HepG2 (cell line): ENCODE measurements at regions not wholly inside any gene's neighbourhood (a gene's known extent, or its start where the extent isn't known, plus 50 kb on each side); places are given as distances from the start of the nearest gene placed in this dataset.

Source experiments
- ATAC-seq: fragments of 200-7000 bp; cut with Tn5 transposase; 3 replicates; pipeline ENCODE4 v1.9.1; 2020; ENCODE audit warnings: mild to moderate bottlenecking, moderate library complexity
- BruUV-seq: library from RNA; stranded (reverse); fragments of 400-500 nt; replicated peaks from 2 replicates; lab custom pipeline; 2021; lab: Mats Ljungman, UMichigan
- CTCF ChIA-PET: fragments of 300-600 bp; formaldehyde crosslinking; extraction: SDS; loops from one replicate; lab custom pipeline; 2021; ENCODE audit warnings: low total read pairs, inconsistent platforms, low intra/inter-chr PET ratio; lab: Yijun Ruan, JAX
- POLR2A ChIA-PET: fragments of 350-600 bp; sonication (Branson Sonifier 250); formaldehyde crosslinking; loops from one replicate; lab custom pipeline; 2020; ENCODE audit warnings: antibody characterized with exemption, inconsistent platforms; lab: Yijun Ruan, JAX
- DNase-seq: peaks from one replicate; pipeline ENCODE4 v3.0.0-alpha.2; 2015; ENCODE audit warnings: low spot score
- FAIRE-seq: peaks from 3 replicates; lab custom pipeline; 2011; peaks lifted over from hg19 to GRCh38; lab: Jason Lieb, UNC
- H2AFZ ChIP-seq: one replicate; pipeline ENCODE4 v1.6.1; 2011; ENCODE audit warnings: low read length, inconsistent platforms
- H3K27ac ChIP-seq: fragments of 300-600 bp; 3 replicates; pipeline ENCODE4 v1.8.0; 2011; ENCODE audit warnings: mixed run types, mild to moderate bottlenecking, mixed read lengths, low read length, inconsistent platforms; ENCODE audit not compliant: insufficient read depth; ENCODE audit errors: extremely low read length
- H3K27me3 ChIP-seq, 2 experiments: fragments of 200-600 bp in 1 of 2; 2 replicates in 1 of 2; 3 replicates in 1 of 2; pipeline versions ENCODE4 v1.6.0 to v1.8.0; 2011; ENCODE audit warnings: low read length in 2 of 2, mild to moderate bottlenecking in 2 of 2, moderate library complexity in 2 of 2, inconsistent platforms in 1 of 2; ENCODE audit not compliant: insufficient read depth in 2 of 2, control insufficient read depth in 1 of 2
- H3K36me3 ChIP-seq, 2 experiments: fragments of 200-600 bp in 1 of 2; replicated peaks in 1 of 2; 2 replicates in 1 of 2; 3 replicates in 1 of 2; pipeline versions ENCODE4 v1.5.1 to v1.8.0; 2011; ENCODE audit warnings: low read length in 2 of 2, inconsistent platforms in 1 of 2; ENCODE audit not compliant: insufficient read depth in 2 of 2, control insufficient read depth in 1 of 2
- H3K4me1 ChIP-seq: 2 replicates; pipeline ENCODE4 v1.5.1; 2012; ENCODE audit warnings: low read length, inconsistent platforms; ENCODE audit not compliant: insufficient read depth
- H3K4me2 ChIP-seq: 2 replicates; pipeline ENCODE4 v1.6.0; 2011; ENCODE audit warnings: low read depth, low read length, inconsistent platforms
- H3K4me3 ChIP-seq, 3 experiments: fragments of 200-600 bp in 1 of 3; sonication (generic), shearing (Covaris generic) in 1 of 3; replicated peaks in 1 of 3; 2 replicates each; pipeline ENCODE4 v1.5.1; 2011 to 2016; ENCODE audit warnings: low read length in 3 of 3, inconsistent platforms in 2 of 3, low read depth in 2 of 3, mild to moderate bottlenecking in 2 of 3, control low read depth in 1 of 3, mixed read lengths in 1 of 3; ENCODE audit not compliant: insufficient read depth in 1 of 3
- H3K79me2 ChIP-seq: one replicate; pipeline ENCODE4 v1.6.1; 2011; ENCODE audit warnings: low read length, inconsistent platforms; ENCODE audit not compliant: insufficient read depth
- H3K9ac ChIP-seq: 2 replicates; pipeline ENCODE4 v1.6.0; 2011; ENCODE audit warnings: mild to moderate bottlenecking, low read depth, low read length, inconsistent platforms; ENCODE audit not compliant: insufficient read depth
- H3K9me3 ChIP-seq: 2 replicates; pipeline ENCODE4 v1.5.1; 2012; ENCODE audit warnings: mild to moderate bottlenecking, low read length
- H4K20me1 ChIP-seq: 2 replicates; pipeline ENCODE4 v1.6.0; 2011; ENCODE audit warnings: inconsistent platforms, mild to moderate bottlenecking, low read length, moderate library complexity; ENCODE audit not compliant: insufficient read depth
- HNF4A ChIP-seq: sonication (generic); formaldehyde crosslinking; IDR thresholded peaks from 2 replicates; pipeline ENCODE4 v1.4.0; 2020; ENCODE audit warnings: missing genetic modification reagents
- NFE2L2 ChIP-seq: fragments of 150-350 bp; IDR thresholded peaks from 2 replicates; pipeline ENCODE4 v1.6.1; 2014; ENCODE audit warnings: low read length
- SMAD1 ChIP-seq: sonication (generic); formaldehyde crosslinking; IDR thresholded peaks from 2 replicates; pipeline ENCODE4 v1.4.0; 2020; ENCODE audit warnings: missing genetic modification reagents, low read depth, mild to moderate bottlenecking, borderline replicate concordance
- ZBTB42 ChIP-seq: sonication (generic); formaldehyde crosslinking; IDR thresholded peaks from 2 replicates; pipeline ENCODE4 v1.5.0; 2020; ENCODE audit warnings: mild to moderate bottlenecking, missing genetic modification reagents
- ZNF282 ChIP-seq: fragments of 450-650 bp; IDR thresholded peaks from 2 replicates; pipeline ENCODE4 v1.6.1; 2018; ENCODE audit not compliant: partially characterized antibody
- ZNF329 ChIP-seq: sonication (generic); formaldehyde crosslinking; IDR thresholded peaks from 2 replicates; pipeline ENCODE4 v1.9.0; 2021; ENCODE audit warnings: low read depth, mild to moderate bottlenecking, missing genetic modification reagents
- ZNF33B ChIP-seq: sonication (generic); formaldehyde crosslinking; IDR thresholded peaks from 2 replicates; pipeline ENCODE4 v1.5.1; 2020; ENCODE audit warnings: mild to moderate bottlenecking, missing genetic modification reagents
- WGBS: methylation state at CpG from one replicate; pipeline ENCODE4 v1.1.6; 2017; ENCODE audit warnings: low lambda C conversion rate; 5-methylcytosine and 5-hydroxymethylcytosine counted together
- in situ Hi-C: cut with HindIII; loops from 2 replicates; pipeline ENCODE4 v1.10.0; 2017; ENCODE audit warnings: low pct_unique_long_range_greater_than_20kb; ENCODE audit not compliant: extremely low pct_ligation_motif_present
- intact Hi-C: fragments of 100-400 bp; cut with micrococcal nuclease; formaldehyde crosslinking; loops from one replicate; pipeline ENCODE4 v1.10.0; 2022; ENCODE audit not compliant: unreplicated experiment
- TF ChIP-seq, protein P1 (sequence below): sonication (generic); formaldehyde crosslinking; IDR thresholded peaks from 2 replicates; pipeline ENCODE4 v1.4.0; 2020; ENCODE audit warnings: missing genetic modification reagents
- TF ChIP-seq, protein P2 (sequence below): sonication (generic); formaldehyde crosslinking; IDR thresholded peaks from 2 replicates; pipeline ENCODE4 v1.4.0; 2020; ENCODE audit warnings: missing genetic modification reagents

- Histone ChIP-seq H3K4me3 (no peak overlapping the region), H3K9ac (no peak overlapping the region), H4K20me1 (no peaks in the 10 kb centered on the region), H3K27me3 (no peaks in the 10 kb centered on the region), H3K79me2 (no peaks in the 10 kb centered on the region), H3K27ac (no peak overlapping the region), H3K9me3 (no peaks in the 10 kb centered on the region), H3K4me1 (no peaks in the 10 kb centered on the region), H3K4me2 (no peak overlapping the region), H3K36me3 (no peaks in the 10 kb centered on the region), H2AFZ (no peak overlapping the region)
- DNase-seq (no peak), FAIRE-seq (no peak), ATAC-seq (no peak)
- 11% methylated on average over 2 of the region's 2 CpGs for WGBS
- TF ChIP-seq ZBTB42 (CRISPR knock-in tag): no peak
- TF ChIP-seq SMAD1 (CRISPR knock-in tag): no peak
- BruUV-seq: no TSS peak
- in situ Hi-C loops (no loop called here), intact Hi-C loops (no loop called here)
- CTCF ChIA-PET: no interaction called here
- POLR2A ChIA-PET: no interaction called here
Measured at GRCh38 chr2:12612168-12612567, 104.6 kb upstream of the TRIB2 start.

DNA sequence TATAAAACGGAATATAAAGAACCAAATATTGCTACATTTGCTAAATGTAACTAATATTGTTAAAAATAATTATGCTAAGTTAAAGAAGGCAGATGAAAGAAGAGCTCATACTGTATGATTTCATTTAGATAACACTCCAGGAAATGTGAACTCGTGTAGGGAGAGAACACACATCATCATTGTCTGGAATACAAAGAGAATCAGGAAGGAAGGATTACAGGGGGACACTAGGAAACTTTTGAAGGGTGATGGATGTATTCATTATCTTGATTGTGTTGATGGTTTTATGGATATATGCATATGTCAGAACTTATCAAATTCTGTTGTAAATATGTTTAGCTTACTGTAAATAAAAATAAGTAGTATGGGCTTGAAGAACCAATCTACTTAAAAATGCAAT lies 104.1 kb upstream of the TRIB2 start:
- intact Hi-C loops (no loop called here), in situ Hi-C loops (no loop called here)
- no peak overlapping the region for H3K9ac ChIP-seq
- no peak overlapping the region for H2AFZ ChIP-seq
- no peaks in the 10 kb centered on the region for H3K36me3 ChIP-seq
- no peaks in the 10 kb centered on the region for H4K20me1 ChIP-seq
- no peaks in the 10 kb centered on the region for H3K9me3 ChIP-seq
- H3K79me2 ChIP-seq: no peaks in the 10 kb centered on the region
- POLR2A ChIA-PET: no interaction called here
- no peaks in the 10 kb centered on the region for H3K27me3 ChIP-seq
- 5% methylated on average over 2 of the region's 2 CpGs for WGBS
- TF ChIP-seq ZNF329 (CRISPR knock-in tag): no peak
- no peak for TF ChIP-seq NFE2L2
- TF ChIP-seq ZNF33B: no peak
- TF ChIP-seq, protein P1, sequence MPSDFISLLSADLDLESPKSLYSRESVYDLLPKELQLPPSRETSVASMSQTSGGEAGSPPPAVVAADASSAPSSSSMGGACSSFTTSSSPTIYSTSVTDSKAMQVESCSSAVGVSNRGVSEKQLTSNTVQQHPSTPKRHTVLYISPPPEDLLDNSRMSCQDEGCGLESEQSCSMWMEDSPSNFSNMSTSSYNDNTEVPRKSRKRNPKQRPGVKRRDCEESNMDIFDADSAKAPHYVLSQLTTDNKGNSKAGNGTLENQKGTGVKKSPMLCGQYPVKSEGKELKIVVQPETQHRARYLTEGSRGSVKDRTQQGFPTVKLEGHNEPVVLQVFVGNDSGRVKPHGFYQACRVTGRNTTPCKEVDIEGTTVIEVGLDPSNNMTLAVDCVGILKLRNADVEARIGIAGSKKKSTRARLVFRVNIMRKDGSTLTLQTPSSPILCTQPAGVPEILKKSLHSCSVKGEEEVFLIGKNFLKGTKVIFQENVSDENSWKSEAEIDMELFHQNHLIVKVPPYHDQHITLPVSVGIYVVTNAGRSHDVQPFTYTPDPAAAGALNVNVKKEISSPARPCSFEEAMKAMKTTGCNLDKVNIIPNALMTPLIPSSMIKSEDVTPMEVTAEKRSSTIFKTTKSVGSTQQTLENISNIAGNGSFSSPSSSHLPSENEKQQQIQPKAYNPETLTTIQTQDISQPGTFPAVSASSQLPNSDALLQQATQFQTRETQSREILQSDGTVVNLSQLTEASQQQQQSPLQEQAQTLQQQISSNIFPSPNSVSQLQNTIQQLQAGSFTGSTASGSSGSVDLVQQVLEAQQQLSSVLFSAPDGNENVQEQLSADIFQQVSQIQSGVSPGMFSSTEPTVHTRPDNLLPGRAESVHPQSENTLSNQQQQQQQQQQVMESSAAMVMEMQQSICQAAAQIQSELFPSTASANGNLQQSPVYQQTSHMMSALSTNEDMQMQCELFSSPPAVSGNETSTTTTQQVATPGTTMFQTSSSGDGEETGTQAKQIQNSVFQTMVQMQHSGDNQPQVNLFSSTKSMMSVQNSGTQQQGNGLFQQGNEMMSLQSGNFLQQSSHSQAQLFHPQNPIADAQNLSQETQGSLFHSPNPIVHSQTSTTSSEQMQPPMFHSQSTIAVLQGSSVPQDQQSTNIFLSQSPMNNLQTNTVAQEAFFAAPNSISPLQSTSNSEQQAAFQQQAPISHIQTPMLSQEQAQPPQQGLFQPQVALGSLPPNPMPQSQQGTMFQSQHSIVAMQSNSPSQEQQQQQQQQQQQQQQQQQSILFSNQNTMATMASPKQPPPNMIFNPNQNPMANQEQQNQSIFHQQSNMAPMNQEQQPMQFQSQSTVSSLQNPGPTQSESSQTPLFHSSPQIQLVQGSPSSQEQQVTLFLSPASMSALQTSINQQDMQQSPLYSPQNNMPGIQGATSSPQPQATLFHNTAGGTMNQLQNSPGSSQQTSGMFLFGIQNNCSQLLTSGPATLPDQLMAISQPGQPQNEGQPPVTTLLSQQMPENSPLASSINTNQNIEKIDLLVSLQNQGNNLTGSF: no peak
- no peak for TF ChIP-seq HNF4A (CRISPR knock-in tag)
- TF ChIP-seq, protein P2, sequence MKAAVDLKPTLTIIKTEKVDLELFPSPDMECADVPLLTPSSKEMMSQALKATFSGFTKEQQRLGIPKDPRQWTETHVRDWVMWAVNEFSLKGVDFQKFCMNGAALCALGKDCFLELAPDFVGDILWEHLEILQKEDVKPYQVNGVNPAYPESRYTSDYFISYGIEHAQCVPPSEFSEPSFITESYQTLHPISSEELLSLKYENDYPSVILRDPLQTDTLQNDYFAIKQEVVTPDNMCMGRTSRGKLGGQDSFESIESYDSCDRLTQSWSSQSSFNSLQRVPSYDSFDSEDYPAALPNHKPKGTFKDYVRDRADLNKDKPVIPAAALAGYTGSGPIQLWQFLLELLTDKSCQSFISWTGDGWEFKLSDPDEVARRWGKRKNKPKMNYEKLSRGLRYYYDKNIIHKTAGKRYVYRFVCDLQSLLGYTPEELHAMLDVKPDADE: no peak
- no peak for TF ChIP-seq ZNF282
- no peaks in the 10 kb centered on the region for H3K4me1 ChIP-seq
- no peak for FAIRE-seq
- no peak overlapping the region for H3K27ac ChIP-seq
- no peak overlapping the region for H3K4me3 ChIP-seq
- H3K4me2 ChIP-seq: no peak overlapping the region
- ATAC-seq: no peak
- CTCF ChIA-PET: no interaction called here
- BruUV-seq: no TSS peak
- DNase-seq: no peak
